MCF 10A (cell line): ENCODE measurements at regions not wholly inside any gene's neighbourhood (a gene's known extent, or its start where the extent isn't known, plus 50 kb on each side); places are given as distances from the start of the nearest gene placed in this dataset.

Source experiments
- BruUV-seq: library from RNA; stranded (reverse); fragments of 400-500 nt; replicated peaks from 2 replicates; lab custom pipeline; 2021; lab: Mats Ljungman, UMichigan
- CTCF ChIA-PET: fragments of 300-600 bp; sonication (Branson Sonifier 250); formaldehyde crosslinking; extraction: SDS; loops from one replicate; lab custom pipeline; 2021; ENCODE audit warnings: antibody characterized with exemption, inconsistent platforms; lab: Yijun Ruan, JAX
- POLR2A ChIA-PET: fragments of 300-600, 350-650 bp; sonication (Branson Sonifier 250); formaldehyde crosslinking; extraction: SDS; loops from one replicate; lab custom pipeline; 2020; ENCODE audit warnings: antibody characterized with exemption, inconsistent platforms; lab: Yijun Ruan, JAX
- DNase-seq: peaks from one replicate; pipeline ENCODE4 v3.0.0-alpha.2; 2018; ENCODE audit not compliant: unreplicated experiment
- H3K27ac Mint-ChIP-seq: one replicate; pipeline ENCODE4 v1.8.0; 2022; ENCODE audit warnings: mild to moderate bottlenecking, low read depth, mixed read lengths; ENCODE audit not compliant: unreplicated experiment
- H3K27me3 Mint-ChIP-seq: one replicate; pipeline ENCODE4 v1.8.0; 2022; ENCODE audit warnings: mixed read lengths; ENCODE audit not compliant: insufficient read depth, unreplicated experiment
- H3K36me3 Mint-ChIP-seq: one replicate; pipeline ENCODE4 v1.8.0; 2022; ENCODE audit warnings: mild to moderate bottlenecking, moderate library complexity, mixed read lengths; ENCODE audit not compliant: insufficient read depth, unreplicated experiment
- H3K4me1 Mint-ChIP-seq: one replicate; pipeline ENCODE4 v1.8.0; 2022; ENCODE audit warnings: mixed read lengths; ENCODE audit not compliant: insufficient read depth, unreplicated experiment
- H3K4me3 Mint-ChIP-seq: one replicate; pipeline ENCODE4 v1.8.0; 2022; ENCODE audit warnings: mild to moderate bottlenecking, moderate library complexity, mixed read lengths; ENCODE audit not compliant: unreplicated experiment
- H3K9me3 Mint-ChIP-seq: one replicate; pipeline ENCODE4 v1.8.0; 2022; ENCODE audit warnings: mixed read lengths; ENCODE audit not compliant: unreplicated experiment
- intact Hi-C: fragments of 100-400 bp; cut with micrococcal nuclease; formaldehyde crosslinking; loops from 2 replicates; pipeline ENCODE4 v1.14.1; 2022
- TF ChIP-seq, protein P1 (sequence below): fragments of 200-600 bp; IDR thresholded peaks from one replicate; pipeline ENCODE4 v1.8.0; 2022; ENCODE audit warnings: antibody characterized with exemption, mild to moderate bottlenecking; ENCODE audit not compliant: unreplicated experiment

DNA sequence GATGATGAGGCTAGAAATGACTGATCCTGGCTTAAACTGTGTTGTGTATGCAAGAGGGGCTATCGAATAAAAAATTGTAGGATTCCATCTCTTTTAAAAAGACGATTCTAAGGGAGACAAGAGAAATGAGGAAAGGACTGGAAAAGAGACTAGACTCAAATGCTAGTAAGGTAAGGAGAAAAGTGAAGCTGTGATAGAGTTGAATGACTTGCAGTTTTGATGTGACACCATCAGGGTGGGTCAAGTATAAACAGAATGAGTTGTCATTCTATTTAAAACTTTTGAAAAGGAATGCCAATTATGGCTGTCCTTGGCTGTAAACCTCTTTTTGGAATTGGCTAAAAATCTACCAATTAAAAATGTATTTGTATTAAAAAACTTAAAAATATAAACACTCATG lies 184.5 kb upstream of the PHF14 start:
- Mint-ChIP-seq H3K4me3 (no peak overlapping the region), H3K27ac (no peak overlapping the region), H3K27me3 (no peaks in the 10 kb centered on the region), H3K36me3 (no peaks in the 10 kb centered on the region), H3K9me3 (no peaks in the 10 kb centered on the region), H3K4me1 (peaks cover 5% of the 10 kb centered on the region)
- CTCF ChIA-PET, result no interaction called here
- DNase-seq, result no peak
- no TSS peak for BruUV-seq
- POLR2A ChIA-PET, result no interaction called here
- TF ChIP-seq, protein P1, sequence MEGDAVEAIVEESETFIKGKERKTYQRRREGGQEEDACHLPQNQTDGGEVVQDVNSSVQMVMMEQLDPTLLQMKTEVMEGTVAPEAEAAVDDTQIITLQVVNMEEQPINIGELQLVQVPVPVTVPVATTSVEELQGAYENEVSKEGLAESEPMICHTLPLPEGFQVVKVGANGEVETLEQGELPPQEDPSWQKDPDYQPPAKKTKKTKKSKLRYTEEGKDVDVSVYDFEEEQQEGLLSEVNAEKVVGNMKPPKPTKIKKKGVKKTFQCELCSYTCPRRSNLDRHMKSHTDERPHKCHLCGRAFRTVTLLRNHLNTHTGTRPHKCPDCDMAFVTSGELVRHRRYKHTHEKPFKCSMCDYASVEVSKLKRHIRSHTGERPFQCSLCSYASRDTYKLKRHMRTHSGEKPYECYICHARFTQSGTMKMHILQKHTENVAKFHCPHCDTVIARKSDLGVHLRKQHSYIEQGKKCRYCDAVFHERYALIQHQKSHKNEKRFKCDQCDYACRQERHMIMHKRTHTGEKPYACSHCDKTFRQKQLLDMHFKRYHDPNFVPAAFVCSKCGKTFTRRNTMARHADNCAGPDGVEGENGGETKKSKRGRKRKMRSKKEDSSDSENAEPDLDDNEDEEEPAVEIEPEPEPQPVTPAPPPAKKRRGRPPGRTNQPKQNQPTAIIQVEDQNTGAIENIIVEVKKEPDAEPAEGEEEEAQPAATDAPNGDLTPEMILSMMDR, result no peak
- intact Hi-C loops, result no loop called here

DNA sequence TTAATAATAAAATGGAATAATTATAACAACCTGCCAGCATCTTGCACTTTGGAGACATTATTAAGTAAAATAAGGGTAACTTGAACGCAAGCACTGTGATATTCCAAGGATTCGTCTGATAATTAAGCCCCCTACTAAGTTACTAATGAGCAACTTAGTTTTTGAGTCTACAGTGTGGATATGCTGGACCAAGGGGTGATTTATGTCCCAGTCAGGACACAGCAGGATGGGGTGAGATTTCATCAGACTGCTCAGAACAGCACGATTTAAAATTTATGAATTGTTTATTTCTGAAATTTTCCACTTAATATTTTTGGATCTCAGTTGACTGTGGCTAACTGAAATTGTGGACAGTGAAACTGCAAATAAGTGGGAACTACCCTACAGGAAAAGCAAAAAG lies 182.8 kb upstream of the PHF14 start:
- DNase-seq, result no peak
- intact Hi-C loops, result no loop called here
- ChIA-PET CTCF (no interaction called here), POLR2A (no interaction called here)
- no peak overlapping the region for H3K4me3 Mint-ChIP-seq
- no peaks in the 10 kb centered on the region for H3K27me3 Mint-ChIP-seq
- peaks cover 5% of the 10 kb centered on the region for H3K4me1 Mint-ChIP-seq
- TF ChIP-seq, protein P1, result no peak
- no peak overlapping the region for H3K27ac Mint-ChIP-seq
- no TSS peak for BruUV-seq
- peaks cover 8% of the 10 kb centered on the region for H3K9me3 Mint-ChIP-seq
- H3K36me3 Mint-ChIP-seq, result no peaks in the 10 kb centered on the region

DNA sequence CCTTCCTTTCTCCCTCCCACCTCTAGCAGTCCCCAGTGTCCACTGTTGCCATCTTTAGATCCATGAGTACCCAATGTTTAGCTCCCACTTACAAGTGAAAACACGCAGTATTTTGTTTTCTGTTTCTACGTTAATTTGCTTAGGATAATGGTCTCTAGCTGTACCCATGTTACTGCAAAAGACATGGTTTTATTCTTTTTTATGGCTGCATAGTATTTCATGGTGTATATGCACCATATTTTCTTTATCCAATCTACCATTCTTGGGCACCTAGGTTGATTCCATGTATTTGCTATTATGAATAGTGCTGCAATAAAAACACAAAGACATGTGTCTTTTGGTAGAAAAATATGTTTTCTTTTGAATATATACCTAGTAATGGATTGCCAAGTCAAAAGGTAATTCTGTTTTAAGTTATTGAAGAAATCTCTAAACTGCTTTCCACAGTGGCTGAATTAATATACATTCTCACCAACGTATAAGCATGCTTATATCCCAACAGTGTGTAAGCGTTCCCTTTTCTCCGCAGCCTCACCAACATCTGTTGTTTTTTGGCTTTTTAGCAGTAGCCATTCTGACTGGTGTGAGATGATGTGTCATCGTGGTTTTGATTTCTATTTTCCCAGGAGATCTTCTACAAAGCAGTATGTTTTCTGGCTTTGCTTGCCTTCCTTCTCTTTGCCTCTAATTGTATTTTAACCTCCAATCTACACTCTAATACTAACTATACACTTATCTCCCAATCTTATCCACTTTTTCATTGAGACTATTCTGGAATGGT lies 179.5 kb upstream of the PHF14 start:
- Mint-ChIP-seq H3K4me3 (no peak overlapping the region), H3K36me3 (no peaks in the 10 kb centered on the region), H3K9me3 (peaks cover 8% of the 10 kb centered on the region), H3K4me1 (peaks cover 1% of the 10 kb centered on the region), H3K27me3 (no peaks in the 10 kb centered on the region), H3K27ac (no peak overlapping the region)
- intact Hi-C loops, result no loop called here
- ChIA-PET CTCF (no interaction called here), POLR2A (no interaction called here)
- DNase-seq, result no peak
- TF ChIP-seq, protein P1, result no peak
- BruUV-seq, result no TSS peak

DNA sequence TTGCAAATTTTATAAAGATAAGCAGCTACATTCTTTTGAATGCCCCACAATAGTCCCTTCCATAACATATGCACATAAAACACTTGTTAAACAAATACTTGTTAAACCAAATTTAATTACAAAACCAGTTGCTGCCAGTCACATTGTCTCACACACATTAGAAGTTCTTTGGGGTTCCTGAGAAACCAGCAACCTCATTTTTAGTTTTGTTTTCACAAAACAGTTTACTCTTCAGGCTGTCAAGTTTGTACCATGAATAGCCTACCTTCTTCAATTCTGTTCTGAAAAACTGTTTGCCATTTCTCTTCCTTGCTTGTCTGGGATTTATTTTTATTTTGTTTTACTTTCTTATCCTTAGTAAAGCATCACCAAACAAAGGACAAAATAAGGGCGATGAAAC lies 176.5 kb upstream of the PHF14 start:
- TF ChIP-seq, protein P1, result no peak
- no peaks in the 10 kb centered on the region for H3K27me3 Mint-ChIP-seq
- no peaks in the 10 kb centered on the region for H3K36me3 Mint-ChIP-seq
- no peak overlapping the region for H3K4me3 Mint-ChIP-seq
- H3K9me3 Mint-ChIP-seq, result peaks cover 8% of the 10 kb centered on the region
- POLR2A ChIA-PET, result no interaction called here
- no TSS peak for BruUV-seq
- CTCF ChIA-PET, result no interaction called here
- no peak overlapping the region for H3K27ac Mint-ChIP-seq
- DNase-seq, result no peak
- intact Hi-C loops, result no loop called here
- H3K4me1 Mint-ChIP-seq, result peaks cover 2% of the 10 kb centered on the region
